GM12878 (cell line): ENCODE measurements at regions not wholly inside any gene's neighbourhood (a gene's known extent, or its start where the extent isn't known, plus 50 kb on each side); places are given as distances from the start of the nearest gene placed in this dataset.

Experiments used
- ATAC-seq: fragments of 200-7000 bp; cut with Tn5 transposase; 3 replicates; pipeline ENCODE4 v1.9.1; 2020; ENCODE audit warnings: mild to moderate bottlenecking, moderate library complexity
- BruUV-seq: library from RNA; stranded (reverse); fragments of 400-500 nt; replicated peaks from 2 replicates; lab custom pipeline; 2021; lab: Mats Ljungman, UMichigan
- CTCF ChIA-PET: fragments of 300-600 bp; sonication (Branson Sonifier 250); formaldehyde crosslinking; extraction: SDS; loops from one replicate; lab custom pipeline; 2021; ENCODE audit warnings: inconsistent platforms; lab: Yijun Ruan, JAX
- POLR2A ChIA-PET: fragments of 350-600 bp; formaldehyde crosslinking; extraction: SDS; loops from one replicate; lab custom pipeline; 2021; ENCODE audit warnings: inconsistent platforms; lab: Charles Lee
- RAD21 ChIA-PET: fragments of 300-600 bp; sonication (Branson Sonifier 250); formaldehyde crosslinking; loops from one replicate; lab custom pipeline; 2023; ENCODE audit warnings: antibody characterized with exemption; ENCODE audit not compliant: unreplicated experiment; lab: Charles Lee
- SMC1A ChIA-PET: fragments of 300-600 bp; sonication (Branson Sonifier 250); formaldehyde crosslinking; loops from one replicate; lab custom pipeline; 2023; ENCODE audit not compliant: unreplicated experiment, uncharacterized antibody; lab: Charles Lee
- DNase-seq: peaks from one replicate; pipeline ENCODE4 v3.0.0-alpha.2; 2011; ENCODE audit warnings: low read depth, low spot score
- FAIRE-seq: peaks from 3 replicates; lab custom pipeline; 2011; peaks lifted over from hg19 to GRCh38; lab: Jason Lieb, UNC
- H2AFZ ChIP-seq: 2 replicates; pipeline ENCODE4 v1.6.0; 2011; ENCODE audit warnings: low read depth, low read length, control low read depth; ENCODE audit not compliant: control insufficient read depth
- H3K27ac ChIP-seq: 2 replicates; pipeline ENCODE4 v1.5.1; 2011; ENCODE audit warnings: control low read depth; ENCODE audit not compliant: control insufficient read depth, insufficient read depth
- H3K27me3 ChIP-seq, 2 experiments: replicated peaks in 1 of 2; 2 replicates each; pipeline versions ENCODE4 v1.6.0 to v1.6.1; 2011; ENCODE audit warnings: low read length in 1 of 2; ENCODE audit not compliant: control insufficient read depth in 2 of 2, insufficient read depth in 2 of 2
- H3K36me3 ChIP-seq, 2 experiments: 2 replicates each; pipeline ENCODE4 v1.5.1; 2011; ENCODE audit warnings: low read length in 1 of 2; ENCODE audit not compliant: control insufficient read depth in 2 of 2, insufficient read depth in 2 of 2
- H3K4me1 ChIP-seq: 2 replicates; pipeline ENCODE4 v1.6.1; 2011; ENCODE audit warnings: mild to moderate bottlenecking, low read length, moderate library complexity, mixed read lengths; ENCODE audit not compliant: control insufficient read depth, insufficient read depth
- H3K4me2 ChIP-seq: 2 replicates; pipeline ENCODE4 v1.6.0; 2011; ENCODE audit warnings: control low read depth; ENCODE audit not compliant: control insufficient read depth, insufficient read depth
- H3K4me3 ChIP-seq: fragments of 200-600 bp; sonication (generic); 2 replicates; pipeline ENCODE4 v1.5.1; 2016
- H3K79me2 ChIP-seq: 2 replicates; pipeline ENCODE4 v1.6.0; 2011; ENCODE audit warnings: low read length; ENCODE audit not compliant: control insufficient read depth, insufficient read depth
- H3K9ac ChIP-seq: 2 replicates; pipeline ENCODE4 v1.8.0; 2011; ENCODE audit warnings: low read length, control low read depth, mixed read lengths; ENCODE audit not compliant: control insufficient read depth, insufficient read depth
- H3K9me3 ChIP-seq: replicated peaks from 3 replicates; pipeline ENCODE4 v1.5.1; 2011; ENCODE audit warnings: mild to moderate bottlenecking, low read length; ENCODE audit not compliant: control insufficient read depth, insufficient read depth
- H4K20me1 ChIP-seq: 2 replicates; pipeline ENCODE4 v1.6.0; 2011; ENCODE audit not compliant: control insufficient read depth, insufficient read depth
- CHD1 ChIP-seq: IDR thresholded peaks from 2 replicates; pipeline ENCODE4 v1.6.1; 2012; ENCODE audit warnings: low read depth, low read length, improper control_type of control experiment
- CHD2 ChIP-seq: IDR thresholded peaks from 2 replicates; pipeline ENCODE4 v1.6.1; 2011; ENCODE audit warnings: low read depth, low read length, improper control_type of control experiment, borderline replicate concordance
- EGR1 ChIP-seq, 2 experiments: IDR thresholded peaks; 1 replicate in 1 of 2; 2 replicates in 1 of 2; pipeline ENCODE4 v1.6.1; 2011 to 2012; ENCODE audit warnings: low read depth in 2 of 2, low read length in 2 of 2, borderline replicate concordance in 1 of 2, mild to moderate bottlenecking in 1 of 2, moderate library complexity in 1 of 2
- ESRRA ChIP-seq: IDR thresholded peaks from 2 replicates; pipeline ENCODE4 v1.6.1; 2012; ENCODE audit warnings: mild to moderate bottlenecking, low read length, improper control_type of control experiment
- MTA2 ChIP-seq: fragments of 450-650 bp; IDR thresholded peaks from 2 replicates; pipeline ENCODE4 v1.6.1; 2016; ENCODE audit warnings: low read depth, mild to moderate bottlenecking, moderate library complexity
- MTA3 ChIP-seq: IDR thresholded peaks from 2 replicates; pipeline ENCODE4 v1.6.1; 2012; ENCODE audit warnings: low read length, inconsistent platforms, borderline replicate concordance
- NBN ChIP-seq: fragments of 450-650 bp; IDR thresholded peaks from 2 replicates; pipeline ENCODE4 v1.6.1; 2016
- POLR2AphosphoS2 ChIP-seq: IDR thresholded peaks from 2 replicates; pipeline ENCODE4 v1.6.1; 2011; ENCODE audit warnings: low read depth, mild to moderate bottlenecking, low read length, improper control_type of control experiment, moderate library complexity
- WGBS: methylation state at CpG from one replicate; pipeline ENCODE4 v1.1.6; 2016; ENCODE audit warnings: low lambda C conversion rate; ENCODE audit not compliant: insufficient replicate concordance, insufficient coverage; ENCODE audit errors: missing lambda C conversion rate; 5-methylcytosine and 5-hydroxymethylcytosine counted together
- in situ Hi-C: fragments of 300-500 bp; cut with MboI; formaldehyde crosslinking; loops from 9 replicates; pipeline ENCODE4 v1.14.3; 2018; ENCODE audit warnings: mixed read lengths
- intact Hi-C: fragments of 100-400 bp; cut with micrococcal nuclease; formaldehyde crosslinking; loops from one replicate; pipeline ENCODE4 v1.14.2; 2022; ENCODE audit not compliant: unreplicated experiment
- TF ChIP-seq, protein P1 (sequence below): fragments of 450-650 bp; IDR thresholded peaks from 2 replicates; pipeline ENCODE4 v1.6.1; 2016; ENCODE audit warnings: mild to moderate bottlenecking
- TF ChIP-seq, protein P2 (sequence below): IDR thresholded peaks from 2 replicates; pipeline ENCODE4 v1.6.1; 2011; ENCODE audit warnings: mild to moderate bottlenecking, low read depth, low read length, moderate library complexity; ENCODE audit not compliant: insufficient replicate concordance
- TF ChIP-seq, protein P3 (sequence below): IDR thresholded peaks from 2 replicates; pipeline ENCODE4 v1.6.1; 2011; ENCODE audit warnings: low read depth, mild to moderate bottlenecking, low read length, moderate library complexity, borderline replicate concordance; ENCODE audit errors: extremely low read depth

DNA sequence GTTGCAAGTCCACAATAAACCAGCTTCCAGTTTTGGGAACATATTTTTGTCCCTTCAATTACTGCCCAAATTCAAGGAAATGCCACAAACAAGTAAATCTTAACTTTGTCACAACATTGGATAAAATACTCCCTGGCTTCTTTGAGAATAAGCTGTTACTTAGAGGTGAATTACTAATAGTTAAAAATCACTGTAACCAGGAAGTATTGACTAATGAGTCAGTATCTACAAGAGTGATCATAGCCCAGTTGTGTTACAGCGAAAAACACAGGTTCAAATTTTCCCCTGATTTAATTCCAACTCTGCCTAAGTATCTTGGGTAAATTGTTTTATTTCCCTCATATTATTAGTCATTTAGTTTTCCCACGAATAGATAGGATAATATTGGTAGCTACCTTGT is 291.2 kb upstream of the PPARGC1A start:
- 0% methylated on average over 2 of the region's 2 CpGs for WGBS
- Histone ChIP-seq H3K36me3 (no peaks in the 10 kb centered on the region), H3K79me2 (no peaks in the 10 kb centered on the region), H2AFZ (no peak overlapping the region), H3K4me3 (no peak overlapping the region), H3K9ac (no peak overlapping the region), H3K27ac (no peak overlapping the region), H3K4me2 (no peak overlapping the region), H3K27me3 (no peaks in the 10 kb centered on the region), H3K9me3 (no peaks in the 10 kb centered on the region), H4K20me1 (no peaks in the 10 kb centered on the region), H3K4me1 (no peaks in the 10 kb centered on the region)
- in situ Hi-C loops = no loop called here
- ATAC-seq (no peak), FAIRE-seq (no peak), DNase-seq (no peak)
- ChIA-PET CTCF (no interaction called here), POLR2A (no interaction called here), SMC1A (interaction anchor here (0.8 kb wide), 1 partner anchor 238 kb away, joined by 3 read pairs; no protein-coding TSS in a partner anchor), RAD21 (no interaction called here)
- intact Hi-C loops = no loop called here
- TF ChIP-seq ESRRA (no peak), CHD1 (no peak), MTA3 (no peak), EGR1 (IDR thresholded peaks at IDR 0.05; ENCODE audit: borderline replicate concordance in 1 of 2, low read depth in 2 of 2, low read length in 2 of 2) (no peak), CHD2 (no peak), MTA2 (no peak), NBN (no peak), POLR2AphosphoS2 (no peak)
- TF ChIP-seq, protein P1, sequence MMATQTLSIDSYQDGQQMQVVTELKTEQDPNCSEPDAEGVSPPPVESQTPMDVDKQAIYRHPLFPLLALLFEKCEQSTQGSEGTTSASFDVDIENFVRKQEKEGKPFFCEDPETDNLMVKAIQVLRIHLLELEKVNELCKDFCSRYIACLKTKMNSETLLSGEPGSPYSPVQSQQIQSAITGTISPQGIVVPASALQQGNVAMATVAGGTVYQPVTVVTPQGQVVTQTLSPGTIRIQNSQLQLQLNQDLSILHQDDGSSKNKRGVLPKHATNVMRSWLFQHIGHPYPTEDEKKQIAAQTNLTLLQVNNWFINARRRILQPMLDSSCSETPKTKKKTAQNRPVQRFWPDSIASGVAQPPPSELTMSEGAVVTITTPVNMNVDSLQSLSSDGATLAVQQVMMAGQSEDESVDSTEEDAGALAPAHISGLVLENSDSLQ = no peak
- TF ChIP-seq, protein P2, sequence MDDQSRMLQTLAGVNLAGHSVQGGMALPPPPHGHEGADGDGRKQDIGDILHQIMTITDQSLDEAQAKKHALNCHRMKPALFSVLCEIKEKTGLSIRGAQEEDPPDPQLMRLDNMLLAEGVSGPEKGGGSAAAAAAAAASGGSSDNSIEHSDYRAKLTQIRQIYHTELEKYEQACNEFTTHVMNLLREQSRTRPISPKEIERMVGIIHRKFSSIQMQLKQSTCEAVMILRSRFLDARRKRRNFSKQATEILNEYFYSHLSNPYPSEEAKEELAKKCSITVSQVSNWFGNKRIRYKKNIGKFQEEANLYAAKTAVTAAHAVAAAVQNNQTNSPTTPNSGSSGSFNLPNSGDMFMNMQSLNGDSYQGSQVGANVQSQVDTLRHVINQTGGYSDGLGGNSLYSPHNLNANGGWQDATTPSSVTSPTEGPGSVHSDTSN = no peak
- TF ChIP-seq, protein P3, sequence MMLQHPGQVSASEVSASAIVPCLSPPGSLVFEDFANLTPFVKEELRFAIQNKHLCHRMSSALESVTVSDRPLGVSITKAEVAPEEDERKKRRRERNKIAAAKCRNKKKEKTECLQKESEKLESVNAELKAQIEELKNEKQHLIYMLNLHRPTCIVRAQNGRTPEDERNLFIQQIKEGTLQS = no peak
- no TSS peak for BruUV-seq
